MM.1S (cell line): ENCODE measurements at regions not wholly inside any gene's neighbourhood (a gene's known extent, or its start where the extent isn't known, plus 50 kb on each side); places are given as distances from the start of the nearest gene placed in this dataset.

Source experiments
- CTCF ChIP-seq: fragments of 300-600 bp; sonication (generic); IDR thresholded peaks from 2 replicates; pipeline ENCODE4 v1.5.1; 2016; ENCODE audit warnings: antibody characterized with exemption, low read length, mixed read lengths
- EZH2 ChIP-seq: fragments of 300-600 bp; sonication (generic); optimal IDR thresholded peaks from 2 replicates; pipeline ENCODE3; 2017; ENCODE audit warnings: low read depth, mild to moderate bottlenecking, antibody characterized with exemption, low read length, mixed read lengths

- no peak for TF ChIP-seq CTCF
- TF ChIP-seq EZH2: no peak
These were observed 126.1 kb downstream of the FAM204A start for GRCh38 chr10:118216020-118216419.
